Fibroblast of skin of left biceps (primary cell): ENCODE measurements at regions not wholly inside any gene's neighbourhood (a gene's known extent, or its start where the extent isn't known, plus 50 kb on each side); places are given as distances from the start of the nearest gene placed in this dataset.

Experiments
- DNase-seq, 2 experiments: peaks; one replicate each; pipeline ENCODE4 v3.0.0-alpha.2; 2013; ENCODE audit warnings: low read depth in 2 of 2

- DNase-seq, result no peak
Measured at GRCh38 chr7:70975754-70976153, 156.2 kb upstream of the GALNT17 start.

GRCh38 chr7:70986297-70986696, 145.6 kb upstream of the GALNT17 start:
- no peak for DNase-seq

- no peak for DNase-seq
Measured at GRCh38 chr7:70994176-70994575, 137.8 kb upstream of the GALNT17 start.

GRCh38 chr7:70997261-70997660, 134.7 kb upstream of the GALNT17 start:
- no peak for DNase-seq

GRCh38 chr7:71005109-71005508, 126.8 kb upstream of the GALNT17 start:
- no peak for DNase-seq

DNA sequence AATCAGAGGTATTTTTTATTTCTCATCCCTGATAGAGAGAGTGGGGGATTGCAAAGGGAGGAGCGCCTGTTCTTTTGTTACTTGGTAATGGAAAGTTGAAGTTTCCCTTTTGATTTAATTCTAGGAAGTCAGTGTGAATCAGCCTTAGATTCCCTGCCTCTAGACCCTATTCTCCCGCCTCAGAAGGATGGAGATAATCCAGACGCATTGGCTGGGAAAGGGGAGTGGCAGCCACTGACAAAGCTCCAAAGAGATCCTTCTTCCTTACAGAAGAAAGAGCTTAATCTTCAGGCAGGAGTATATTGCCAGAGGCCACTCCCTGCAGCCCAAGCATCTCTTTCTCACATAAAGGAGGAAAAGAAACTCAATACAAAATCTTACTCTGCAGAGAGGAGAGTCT, 122.3 kb upstream of the GALNT17 start:
- DNase-seq, result no peak

DNA sequence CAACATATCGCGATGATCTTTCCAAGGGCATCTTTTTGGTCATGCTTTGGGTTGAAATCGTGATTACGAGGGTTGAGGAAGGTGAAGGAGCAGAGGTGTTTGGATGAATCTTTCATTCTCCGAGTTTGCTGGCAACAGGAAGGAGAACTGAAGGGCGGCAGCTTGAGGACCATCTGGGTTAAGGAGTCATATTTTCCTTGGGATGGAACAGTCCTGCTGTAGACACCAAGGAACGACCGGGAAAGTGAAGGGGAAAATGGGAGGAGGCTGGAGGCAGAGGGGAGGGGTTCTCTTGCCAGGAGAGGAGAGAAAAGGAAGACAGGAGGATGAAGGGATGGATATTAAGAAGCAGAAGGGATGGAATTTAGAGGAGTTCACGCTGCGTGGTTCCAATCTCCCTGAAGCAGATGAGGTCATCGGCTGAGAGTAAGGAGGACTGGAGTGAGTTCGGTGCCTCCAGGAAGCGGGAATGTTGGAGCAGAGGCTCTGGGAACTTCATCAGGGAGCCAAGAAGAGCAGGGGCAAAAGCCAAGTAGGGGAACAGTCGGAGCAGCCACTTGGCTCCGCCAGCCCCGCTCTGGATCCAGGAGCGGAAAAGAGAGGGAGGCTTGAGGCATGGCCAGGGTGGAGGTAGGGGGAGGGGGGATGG, 116.6 kb upstream of the GALNT17 start:
- no peak for DNase-seq

- DNase-seq, result no peak
Measured at GRCh38 chr7:71016401-71016800, 115.5 kb upstream of the GALNT17 start.

DNA sequence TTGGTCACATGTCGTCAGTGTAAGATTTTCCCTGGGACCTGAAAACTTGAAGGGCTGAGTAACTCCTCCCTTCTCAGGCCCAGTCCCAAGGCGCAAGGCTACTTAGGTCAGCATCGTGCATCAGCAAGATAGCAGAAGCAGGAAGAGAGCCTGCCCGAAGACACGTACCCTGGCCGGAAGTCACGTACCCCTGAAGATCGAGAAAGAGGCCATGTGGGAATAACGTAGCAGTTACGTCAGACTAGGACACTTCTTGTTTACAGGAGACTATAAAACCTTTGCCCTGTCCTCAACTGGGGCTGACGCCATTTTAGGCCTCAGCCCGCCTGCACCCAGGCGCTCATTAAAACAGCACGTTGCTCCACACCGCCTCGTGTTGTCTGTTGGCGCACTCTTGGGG, 114.3 kb upstream of the GALNT17 start:
- no peak for DNase-seq

DNA sequence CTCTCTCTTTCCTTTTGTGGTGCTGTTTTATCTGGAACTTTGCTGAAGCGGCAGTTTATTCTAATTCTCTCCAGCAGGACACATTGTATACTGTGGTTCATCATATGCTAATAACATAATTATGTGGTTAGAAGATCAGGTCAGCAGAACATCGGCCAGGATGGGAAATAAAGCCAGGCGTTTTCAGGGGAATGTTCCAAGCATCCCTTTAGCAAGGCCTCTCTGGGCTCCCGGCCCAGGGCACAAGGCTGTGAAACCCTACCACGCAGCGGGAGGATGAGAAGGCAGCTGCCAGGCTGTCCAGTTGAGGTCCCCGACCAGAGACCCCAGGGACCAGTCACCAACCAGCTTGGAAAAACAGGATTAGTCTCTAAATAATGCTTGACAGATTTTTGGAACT, 112.2 kb upstream of the GALNT17 start:
- DNase-seq, result no peak

DNA sequence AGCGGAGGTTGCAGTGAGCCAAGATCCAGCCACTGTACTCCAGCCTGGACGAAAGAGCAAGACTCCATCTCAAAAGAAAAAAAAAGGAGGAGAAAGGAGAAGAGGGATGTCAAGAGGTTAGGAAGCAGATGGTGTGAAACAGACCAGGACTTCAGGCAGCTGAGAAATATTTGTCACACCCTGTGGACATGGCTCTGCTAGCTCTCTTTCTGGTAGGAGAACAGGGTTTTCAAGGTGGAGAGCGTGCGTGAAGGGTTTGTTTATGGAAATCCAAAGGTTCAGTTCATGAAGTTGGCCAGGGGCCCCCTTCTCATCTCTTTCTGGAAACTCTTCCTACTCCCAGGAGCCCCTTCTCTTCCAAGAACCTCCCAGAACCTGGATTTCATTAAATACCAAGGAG, 110.8 kb upstream of the GALNT17 start:
- DNase-seq, result no peak

- DNase-seq, result no peak
Measured at GRCh38 chr7:71026680-71027079, 105.3 kb upstream of the GALNT17 start.

GRCh38 chr7:71034243-71034642, 97.7 kb upstream of the GALNT17 start:
- no peak for DNase-seq

GRCh38 chr7:71042591-71042990, 89.4 kb upstream of the GALNT17 start:
- DNase-seq, result no peak

GRCh38 chr7:71050492-71050891, 81.5 kb upstream of the GALNT17 start:
- no peak for DNase-seq

DNA sequence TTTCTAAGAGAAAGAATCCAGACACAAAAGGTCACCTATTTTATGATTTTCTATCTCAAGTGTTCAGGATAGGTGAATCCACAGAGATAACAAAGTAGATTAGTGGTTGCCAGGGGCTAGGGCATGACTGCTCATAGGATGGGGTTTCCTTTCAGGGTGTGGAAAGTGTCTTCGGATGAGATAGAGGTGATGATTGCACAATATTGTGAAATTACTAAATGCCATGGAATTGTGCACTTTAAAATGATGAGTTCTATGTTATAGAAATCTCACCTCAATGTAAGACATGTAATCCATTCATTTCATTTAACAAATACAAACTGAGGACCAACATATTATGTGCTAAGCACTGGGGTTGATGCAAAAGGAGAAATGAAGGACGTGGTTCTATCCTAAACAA, 76.4 kb upstream of the GALNT17 start:
- no peak for DNase-seq

- DNase-seq, result no peak
Measured at GRCh38 chr7:71077743-71078476, 54.0 kb upstream of the GALNT17 start.
